H1 (cell line): ENCODE measurements at regions not wholly inside any gene's neighbourhood (a gene's known extent, or its start where the extent isn't known, plus 50 kb on each side); places are given as distances from the start of the nearest gene placed in this dataset.

Experiments
- CTCF ChIA-PET: fragments of 300-600 bp; sonication (Branson Sonifier 250); formaldehyde crosslinking; loops from one replicate; lab custom pipeline; 2021; ENCODE audit not compliant: partially characterized antibody; lab: Charles Lee
- POLR2A ChIA-PET: fragments of 300-600 bp; sonication (Branson Sonifier 250); formaldehyde crosslinking; loops from one replicate; lab custom pipeline; 2021; ENCODE audit warnings: inconsistent platforms; ENCODE audit not compliant: partially characterized antibody; lab: Charles Lee
- DNase-seq, 2 experiments: peaks; one replicate each; pipeline versions ENCODE4 v3.0.0 to v3.0.0-alpha.2; 2010 to 2022; ENCODE audit warnings: low spot score in 2 of 2, low read depth in 1 of 2, mixed read lengths in 1 of 2
- FAIRE-seq: peaks from 2 replicates; lab custom pipeline; 2011; peaks lifted over from hg19 to GRCh38; lab: Jason Lieb, UNC
- H2AFZ ChIP-seq: 2 replicates; pipeline ENCODE4 v1.8.1; 2012; ENCODE audit warnings: low read length, inconsistent platforms
- H2AK5ac ChIP-seq: 2 replicates; pipeline ENCODE4 v1.6.1; 2013; ENCODE audit warnings: low read depth, low read length
- H2BK120ac ChIP-seq: replicated peaks from 2 replicates; pipeline ENCODE3; 2013; ENCODE audit warnings: low read depth, low read length, inconsistent platforms
- H2BK12ac ChIP-seq: 2 replicates; pipeline ENCODE4 v1.6.1; 2013; ENCODE audit warnings: low read depth, low read length
- H2BK15ac ChIP-seq: 2 replicates; pipeline ENCODE4 v1.6.1; 2013; ENCODE audit warnings: low read length
- H2BK20ac ChIP-seq: 2 replicates; pipeline ENCODE4 v1.6.1; 2013; ENCODE audit warnings: low read length
- H2BK5ac ChIP-seq: 2 replicates; pipeline ENCODE4 v1.6.1; 2013; ENCODE audit warnings: low read depth, low read length
- H3K14ac ChIP-seq: 2 replicates; pipeline ENCODE4 v1.6.1; 2013; ENCODE audit warnings: inconsistent platforms; ENCODE audit not compliant: insufficient read length
- H3K18ac ChIP-seq: 2 replicates; pipeline ENCODE4 v1.6.1; 2013; ENCODE audit warnings: low read length; ENCODE audit errors: extremely low read depth
- H3K23ac ChIP-seq: 2 replicates; pipeline ENCODE4 v1.6.1; 2013; ENCODE audit warnings: inconsistent platforms; ENCODE audit not compliant: insufficient read length
- H3K23me2 ChIP-seq: 2 replicates; pipeline ENCODE4 v1.6.1; 2013; ENCODE audit warnings: low read depth, low read length
- H3K27ac ChIP-seq: 2 replicates; pipeline ENCODE4 v1.6.1; 2011; ENCODE audit warnings: low read depth, low read length, inconsistent platforms
- H3K27me3 ChIP-seq, 4 experiments: replicated peaks in 1 of 4; 1 replicate in 1 of 4; 2 replicates in 3 of 4; pipeline versions ENCODE4 v1.6.1 to v1.8.1; 2011 to 2013; ENCODE audit warnings: low read length in 3 of 4, mild to moderate bottlenecking in 3 of 4, inconsistent platforms in 2 of 4, mixed read lengths in 2 of 4, moderate library complexity in 1 of 4; ENCODE audit not compliant: control insufficient read depth in 3 of 4, insufficient read depth in 3 of 4; ENCODE audit errors: extremely low read depth in 1 of 4
- H3K36me3 ChIP-seq, 4 experiments: 2 replicates each; pipeline versions ENCODE4 v1.6.1 to v1.8.1; 2011 to 2013; ENCODE audit warnings: mild to moderate bottlenecking in 4 of 4, low read length in 3 of 4, moderate library complexity in 2 of 4, control low read depth in 1 of 4, inconsistent platforms in 1 of 4; ENCODE audit not compliant: insufficient read depth in 4 of 4, control insufficient read depth in 2 of 4
- H3K4ac ChIP-seq: replicated peaks from 2 replicates; pipeline ENCODE3; 2013; ENCODE audit warnings: low read length, low read depth, mixed read lengths, inconsistent platforms; ENCODE audit not compliant: insufficient read length
- H3K4me1 ChIP-seq, 4 experiments: replicated peaks in 1 of 4; 1 replicate in 1 of 4; 2 replicates in 3 of 4; pipeline versions ENCODE4 v1.6.1 to v1.8.1; 2011 to 2013; ENCODE audit warnings: low read length in 3 of 4, inconsistent platforms in 2 of 4, mixed read lengths in 1 of 4; ENCODE audit not compliant: insufficient read depth in 4 of 4, control insufficient read depth in 3 of 4
- H3K4me2 ChIP-seq, 2 experiments: 2 replicates each; pipeline versions ENCODE4 v1.6.1 to v1.8.1; 2011 to 2013; ENCODE audit warnings: low read depth in 2 of 2, low read length in 2 of 2, control low read depth in 1 of 2, inconsistent platforms in 1 of 2, mild to moderate bottlenecking in 1 of 2; ENCODE audit not compliant: insufficient read depth in 1 of 2
- H3K4me3 ChIP-seq, 4 experiments: fragments of 200-600, 300-600 bp in 1 of 4; sonication (generic), shearing (Covaris generic), sonication (Bioruptor Twin) in 1 of 4; 2 replicates each; pipeline versions ENCODE4 v1.5.1 to v1.8.1; 2011 to 2016; ENCODE audit warnings: low read length in 4 of 4, low read depth in 3 of 4, control low read depth in 2 of 4, inconsistent platforms in 2 of 4, mild to moderate bottlenecking in 2 of 4, mixed read lengths in 1 of 4, moderate library complexity in 1 of 4; ENCODE audit not compliant: insufficient read depth in 2 of 4; ENCODE audit errors: extremely low read depth in 1 of 4
- H3K56ac ChIP-seq: replicated peaks from 2 replicates; pipeline ENCODE3; 2013; ENCODE audit warnings: low read depth, mild to moderate bottlenecking, mixed read lengths, low read length, inconsistent platforms; ENCODE audit not compliant: insufficient read length
- H3K79me1 ChIP-seq: 2 replicates; pipeline ENCODE4 v1.6.1; 2013; ENCODE audit warnings: low read depth, low read length, control low read depth
- H3K79me2 ChIP-seq, 2 experiments: 2 replicates each; pipeline versions ENCODE4 v1.6.1 to v1.8.1; 2012 to 2013; ENCODE audit warnings: low read length in 2 of 2, mild to moderate bottlenecking in 2 of 2, inconsistent platforms in 1 of 2; ENCODE audit not compliant: insufficient read depth in 2 of 2, control insufficient read depth in 1 of 2
- H3K9ac ChIP-seq, 4 experiments: replicated peaks in 1 of 4; 1 replicate in 1 of 4; 2 replicates in 3 of 4; pipeline versions ENCODE4 v1.6.1 to v1.8.1; 2011 to 2013; ENCODE audit warnings: low read depth in 3 of 4, low read length in 3 of 4, control low read depth in 2 of 4, mild to moderate bottlenecking in 2 of 4, moderate library complexity in 2 of 4, inconsistent platforms in 1 of 4; ENCODE audit errors: extremely low read depth in 1 of 4
- H3K9me3 ChIP-seq, 2 experiments: 2 replicates each; pipeline versions ENCODE4 v1.6.1 to v1.8.1; 2012 to 2013; ENCODE audit warnings: mild to moderate bottlenecking in 2 of 2, moderate library complexity in 2 of 2, control low read depth in 1 of 2, inconsistent platforms in 1 of 2, low read depth in 1 of 2, low read length in 1 of 2, mixed read lengths in 1 of 2; ENCODE audit not compliant: insufficient read depth in 2 of 2
- H4K20me1 ChIP-seq, 2 experiments: replicated peaks in 1 of 2; 2 replicates each; pipeline versions ENCODE3 to v1.8.1; 2011 to 2013; ENCODE audit warnings: inconsistent platforms in 2 of 2, low read length in 2 of 2, mild to moderate bottlenecking in 1 of 2; ENCODE audit not compliant: insufficient read depth in 2 of 2, control insufficient read depth in 1 of 2
- H4K5ac ChIP-seq: 2 replicates; pipeline ENCODE4 v1.6.1; 2013; ENCODE audit warnings: low read length, low read depth, mixed read lengths, inconsistent platforms; ENCODE audit not compliant: insufficient read length
- H4K8ac ChIP-seq: 2 replicates; pipeline ENCODE4 v1.8.0; 2013; ENCODE audit warnings: mild to moderate bottlenecking, moderate library complexity, low read length, inconsistent platforms; ENCODE audit not compliant: insufficient read depth; ENCODE audit errors: extremely low read depth
- H4K91ac ChIP-seq: replicated peaks from 2 replicates; pipeline ENCODE3; 2013; ENCODE audit warnings: low read length, mixed read lengths, inconsistent platforms; ENCODE audit not compliant: insufficient read length
- WGBS, 2 experiments: shearing (Covaris generic) in 1 of 2; methylation state at CpG; one replicate each; pipeline versions ENCODE4 v1.1.6 to v1.1.7; 2013 to 2015; ENCODE audit warnings: low lambda C conversion rate in 2 of 2, mixed read lengths in 2 of 2, inconsistent platforms in 1 of 2, low coverage in 1 of 2, missing lambda C conversion rate in 1 of 2; ENCODE audit not compliant: insufficient replicate concordance in 2 of 2, insufficient coverage in 1 of 2, insufficient read length in 1 of 2; ENCODE audit errors: extremely low coverage in 1 of 2, missing lambda C conversion rate in 1 of 2; 5-methylcytosine and 5-hydroxymethylcytosine counted together
- TF ChIP-seq, protein P1 (sequence below): fragments of 300-600 bp; sonication (generic); IDR thresholded peaks from 2 replicates; pipeline ENCODE4 v1.7.1; 2012; ENCODE audit warnings: low read length, moderate library complexity, mild to moderate bottlenecking, inconsistent platforms; ENCODE audit not compliant: insufficient replicate concordance

DNA sequence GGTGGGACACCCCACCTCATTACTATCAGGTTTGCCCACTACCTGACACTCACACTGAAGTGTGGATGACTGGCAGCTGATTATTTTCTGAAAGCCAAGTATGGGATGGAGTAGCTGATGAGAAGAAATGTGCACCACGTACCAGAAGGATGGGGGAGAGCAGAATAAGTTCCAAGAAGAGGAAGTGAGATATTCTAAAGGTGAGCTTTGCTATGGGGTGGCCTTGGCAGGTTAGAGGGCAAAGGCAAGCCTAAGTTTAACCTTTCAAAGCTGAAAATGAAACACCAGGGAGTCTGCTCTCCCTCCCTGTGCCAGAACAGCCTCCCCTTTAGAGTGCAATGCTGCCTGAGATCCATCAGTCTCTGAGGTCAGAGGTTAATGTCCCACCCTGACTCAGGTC lies 196.1 kb upstream of the OSR1 start:
- FAIRE-seq, result no peak
- Histone ChIP-seq H3K4me1 (no peaks in the 10 kb centered on the region), H4K5ac (no peak overlapping the region), H3K36me3 (no peaks in the 10 kb centered on the region), H3K14ac (no peak overlapping the region), H3K79me2 (no peaks in the 10 kb centered on the region), H4K91ac (no peak overlapping the region), H3K4ac (no peak overlapping the region), H4K20me1 (no peaks in the 10 kb centered on the region), H2BK5ac (no peak overlapping the region), H3K18ac (no peak overlapping the region), H3K79me1 (no peaks in the 10 kb centered on the region)
- TF ChIP-seq, protein P1, sequence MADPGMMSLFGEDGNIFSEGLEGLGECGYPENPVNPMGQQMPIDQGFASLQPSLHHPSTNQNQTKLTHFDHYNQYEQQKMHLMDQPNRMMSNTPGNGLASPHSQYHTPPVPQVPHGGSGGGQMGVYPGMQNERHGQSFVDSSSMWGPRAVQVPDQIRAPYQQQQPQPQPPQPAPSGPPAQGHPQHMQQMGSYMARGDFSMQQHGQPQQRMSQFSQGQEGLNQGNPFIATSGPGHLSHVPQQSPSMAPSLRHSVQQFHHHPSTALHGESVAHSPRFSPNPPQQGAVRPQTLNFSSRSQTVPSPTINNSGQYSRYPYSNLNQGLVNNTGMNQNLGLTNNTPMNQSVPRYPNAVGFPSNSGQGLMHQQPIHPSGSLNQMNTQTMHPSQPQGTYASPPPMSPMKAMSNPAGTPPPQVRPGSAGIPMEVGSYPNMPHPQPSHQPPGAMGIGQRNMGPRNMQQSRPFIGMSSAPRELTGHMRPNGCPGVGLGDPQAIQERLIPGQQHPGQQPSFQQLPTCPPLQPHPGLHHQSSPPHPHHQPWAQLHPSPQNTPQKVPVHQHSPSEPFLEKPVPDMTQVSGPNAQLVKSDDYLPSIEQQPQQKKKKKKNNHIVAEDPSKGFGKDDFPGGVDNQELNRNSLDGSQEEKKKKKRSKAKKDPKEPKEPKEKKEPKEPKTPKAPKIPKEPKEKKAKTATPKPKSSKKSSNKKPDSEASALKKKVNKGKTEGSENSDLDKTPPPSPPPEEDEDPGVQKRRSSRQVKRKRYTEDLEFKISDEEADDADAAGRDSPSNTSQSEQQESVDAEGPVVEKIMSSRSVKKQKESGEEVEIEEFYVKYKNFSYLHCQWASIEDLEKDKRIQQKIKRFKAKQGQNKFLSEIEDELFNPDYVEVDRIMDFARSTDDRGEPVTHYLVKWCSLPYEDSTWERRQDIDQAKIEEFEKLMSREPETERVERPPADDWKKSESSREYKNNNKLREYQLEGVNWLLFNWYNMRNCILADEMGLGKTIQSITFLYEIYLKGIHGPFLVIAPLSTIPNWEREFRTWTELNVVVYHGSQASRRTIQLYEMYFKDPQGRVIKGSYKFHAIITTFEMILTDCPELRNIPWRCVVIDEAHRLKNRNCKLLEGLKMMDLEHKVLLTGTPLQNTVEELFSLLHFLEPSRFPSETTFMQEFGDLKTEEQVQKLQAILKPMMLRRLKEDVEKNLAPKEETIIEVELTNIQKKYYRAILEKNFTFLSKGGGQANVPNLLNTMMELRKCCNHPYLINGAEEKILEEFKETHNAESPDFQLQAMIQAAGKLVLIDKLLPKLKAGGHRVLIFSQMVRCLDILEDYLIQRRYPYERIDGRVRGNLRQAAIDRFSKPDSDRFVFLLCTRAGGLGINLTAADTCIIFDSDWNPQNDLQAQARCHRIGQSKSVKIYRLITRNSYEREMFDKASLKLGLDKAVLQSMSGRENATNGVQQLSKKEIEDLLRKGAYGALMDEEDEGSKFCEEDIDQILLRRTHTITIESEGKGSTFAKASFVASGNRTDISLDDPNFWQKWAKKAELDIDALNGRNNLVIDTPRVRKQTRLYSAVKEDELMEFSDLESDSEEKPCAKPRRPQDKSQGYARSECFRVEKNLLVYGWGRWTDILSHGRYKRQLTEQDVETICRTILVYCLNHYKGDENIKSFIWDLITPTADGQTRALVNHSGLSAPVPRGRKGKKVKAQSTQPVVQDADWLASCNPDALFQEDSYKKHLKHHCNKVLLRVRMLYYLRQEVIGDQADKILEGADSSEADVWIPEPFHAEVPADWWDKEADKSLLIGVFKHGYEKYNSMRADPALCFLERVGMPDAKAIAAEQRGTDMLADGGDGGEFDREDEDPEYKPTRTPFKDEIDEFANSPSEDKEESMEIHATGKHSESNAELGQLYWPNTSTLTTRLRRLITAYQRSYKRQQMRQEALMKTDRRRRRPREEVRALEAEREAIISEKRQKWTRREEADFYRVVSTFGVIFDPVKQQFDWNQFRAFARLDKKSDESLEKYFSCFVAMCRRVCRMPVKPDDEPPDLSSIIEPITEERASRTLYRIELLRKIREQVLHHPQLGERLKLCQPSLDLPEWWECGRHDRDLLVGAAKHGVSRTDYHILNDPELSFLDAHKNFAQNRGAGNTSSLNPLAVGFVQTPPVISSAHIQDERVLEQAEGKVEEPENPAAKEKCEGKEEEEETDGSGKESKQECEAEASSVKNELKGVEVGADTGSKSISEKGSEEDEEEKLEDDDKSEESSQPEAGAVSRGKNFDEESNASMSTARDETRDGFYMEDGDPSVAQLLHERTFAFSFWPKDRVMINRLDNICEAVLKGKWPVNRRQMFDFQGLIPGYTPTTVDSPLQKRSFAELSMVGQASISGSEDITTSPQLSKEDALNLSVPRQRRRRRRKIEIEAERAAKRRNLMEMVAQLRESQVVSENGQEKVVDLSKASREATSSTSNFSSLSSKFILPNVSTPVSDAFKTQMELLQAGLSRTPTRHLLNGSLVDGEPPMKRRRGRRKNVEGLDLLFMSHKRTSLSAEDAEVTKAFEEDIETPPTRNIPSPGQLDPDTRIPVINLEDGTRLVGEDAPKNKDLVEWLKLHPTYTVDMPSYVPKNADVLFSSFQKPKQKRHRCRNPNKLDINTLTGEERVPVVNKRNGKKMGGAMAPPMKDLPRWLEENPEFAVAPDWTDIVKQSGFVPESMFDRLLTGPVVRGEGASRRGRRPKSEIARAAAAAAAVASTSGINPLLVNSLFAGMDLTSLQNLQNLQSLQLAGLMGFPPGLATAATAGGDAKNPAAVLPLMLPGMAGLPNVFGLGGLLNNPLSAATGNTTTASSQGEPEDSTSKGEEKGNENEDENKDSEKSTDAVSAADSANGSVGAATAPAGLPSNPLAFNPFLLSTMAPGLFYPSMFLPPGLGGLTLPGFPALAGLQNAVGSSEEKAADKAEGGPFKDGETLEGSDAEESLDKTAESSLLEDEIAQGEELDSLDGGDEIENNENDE, result no peak
- TF ChIP-seq, all 59 proteins: peak for 0
- Histone ChIP-seq H3K9me3 (no peaks in the 10 kb centered on the region), H2BK20ac (no peak overlapping the region), H3K56ac (no peak overlapping the region), H3K4me2 (no peak overlapping the region), H3K9ac (no peak overlapping the region), H3K27ac (no peak overlapping the region), H3K23ac (no peak overlapping the region), H3K27me3 (no peaks in the 10 kb centered on the region), H3K23me2 (no peaks in the 10 kb centered on the region), H2BK120ac (no peak overlapping the region), H4K8ac (no peak overlapping the region), H2AFZ (no peak overlapping the region), H2BK15ac (no peak overlapping the region), H3K4me3 (no peak overlapping the region), H2BK12ac (no peak overlapping the region), H2AK5ac (no peak overlapping the region)
- 83% methylated on average over 1 of the region's 1 CpG; no CpG with 5 or more reads in 1 of the 2 experiments for WGBS, 2 experiments
- DNase-seq, result no peak
- POLR2A ChIA-PET, result no interaction called here
- CTCF ChIA-PET, result interaction anchor here (0.7 to 1.8 kb wide), 2 partner anchors 9 to 12 kb away, joined by 3 to 5 read pairs; no protein-coding TSS in a partner anchor
